Superior temporal gyrus (tissue), 1 donor: ENCODE measurements at regions not wholly inside any gene's neighbourhood (a gene's known extent, or its start where the extent isn't known, plus 50 kb on each side); places are given as distances from the start of the nearest gene placed in this dataset.
"Not testable (repeated sequence)": the region's sequence is repeated elsewhere in the genome, so short reads cannot be mapped to it uniquely, and the experiment has no call there.

Source experiments
- DNase-seq: peaks from one replicate; pipeline ENCODE4 v3.0.0-alpha.2; 2016; ENCODE audit errors: extremely low spot score

- no peak for DNase-seq
Measured at GRCh38 chr3:102329561-102329960, 105.3 kb upstream of the ZPLD1 start.

- no peak for DNase-seq
Measured at GRCh38 chr3:102332205-102332604, 102.6 kb upstream of the ZPLD1 start.

DNA sequence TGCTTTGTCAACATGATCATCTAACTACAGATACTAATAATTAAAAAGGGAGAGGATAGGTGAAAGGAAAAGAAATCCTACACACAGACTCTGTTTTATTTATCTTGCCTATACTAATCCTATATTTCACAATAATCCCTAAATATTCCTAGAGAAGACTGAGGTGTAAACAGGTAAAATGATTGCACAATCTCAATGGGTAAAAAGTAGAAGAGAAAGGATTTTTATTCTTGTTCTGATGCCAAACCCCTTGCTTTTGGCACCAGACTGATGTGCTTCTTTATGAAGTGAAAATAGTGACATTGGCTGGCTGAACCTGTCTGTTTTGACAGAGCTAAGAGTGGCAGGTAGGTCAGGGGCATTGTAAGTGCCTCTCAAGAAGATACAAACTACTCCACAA is 101.9 kb upstream of the ZPLD1 start:
- DNase-seq: no peak

GRCh38 chr3:102336130-102336529 is 98.7 kb upstream of the ZPLD1 start:
- DNase-seq: no peak

- DNase-seq: no peak
Measured at GRCh38 chr3:102339671-102340070, 95.1 kb upstream of the ZPLD1 start.

- DNase-seq: no peak
Measured at GRCh38 chr3:102346897-102347296, 87.9 kb upstream of the ZPLD1 start.

DNA sequence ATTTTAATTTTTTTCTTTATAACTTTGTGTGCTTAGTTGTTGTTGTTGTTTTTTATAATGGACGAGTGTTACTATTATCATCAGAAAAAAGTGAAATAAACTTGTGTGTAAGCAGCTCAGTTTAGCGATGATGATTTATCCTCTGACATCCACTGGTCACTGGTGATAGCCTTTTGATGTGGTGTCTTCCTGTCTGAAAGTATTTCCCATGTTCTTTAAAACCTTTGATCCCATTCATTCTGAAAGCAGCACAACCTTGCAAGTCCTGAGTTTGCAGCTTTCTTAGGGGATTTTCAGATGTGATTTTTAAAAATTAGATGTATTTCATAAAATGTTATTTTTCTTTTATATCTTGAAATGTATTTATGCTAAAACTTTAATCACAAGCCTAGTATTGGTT is 85.9 kb upstream of the ZPLD1 start:
- DNase-seq: no peak

- no peak for DNase-seq
Measured at GRCh38 chr3:102353148-102353547, 81.7 kb upstream of the ZPLD1 start.

DNA sequence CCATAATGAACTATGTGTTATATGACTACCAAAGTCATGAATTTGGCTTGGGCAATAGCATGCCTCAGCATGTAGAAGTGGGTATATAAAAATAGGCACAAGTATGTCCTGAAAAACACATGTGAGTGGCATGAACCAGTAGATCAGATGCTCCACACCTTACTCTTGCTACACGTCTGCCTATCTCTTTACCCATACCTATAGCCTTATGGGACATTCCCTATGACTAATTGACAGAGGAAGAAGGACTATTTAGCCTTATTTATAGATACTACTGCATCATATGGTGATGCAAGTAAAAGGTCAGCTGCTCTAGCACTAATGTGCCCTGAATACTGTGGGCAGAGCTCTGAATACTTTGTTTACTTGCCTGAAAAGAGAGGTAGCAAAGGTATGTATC is 81.0 kb upstream of the ZPLD1 start:
- no peak for DNase-seq

DNA sequence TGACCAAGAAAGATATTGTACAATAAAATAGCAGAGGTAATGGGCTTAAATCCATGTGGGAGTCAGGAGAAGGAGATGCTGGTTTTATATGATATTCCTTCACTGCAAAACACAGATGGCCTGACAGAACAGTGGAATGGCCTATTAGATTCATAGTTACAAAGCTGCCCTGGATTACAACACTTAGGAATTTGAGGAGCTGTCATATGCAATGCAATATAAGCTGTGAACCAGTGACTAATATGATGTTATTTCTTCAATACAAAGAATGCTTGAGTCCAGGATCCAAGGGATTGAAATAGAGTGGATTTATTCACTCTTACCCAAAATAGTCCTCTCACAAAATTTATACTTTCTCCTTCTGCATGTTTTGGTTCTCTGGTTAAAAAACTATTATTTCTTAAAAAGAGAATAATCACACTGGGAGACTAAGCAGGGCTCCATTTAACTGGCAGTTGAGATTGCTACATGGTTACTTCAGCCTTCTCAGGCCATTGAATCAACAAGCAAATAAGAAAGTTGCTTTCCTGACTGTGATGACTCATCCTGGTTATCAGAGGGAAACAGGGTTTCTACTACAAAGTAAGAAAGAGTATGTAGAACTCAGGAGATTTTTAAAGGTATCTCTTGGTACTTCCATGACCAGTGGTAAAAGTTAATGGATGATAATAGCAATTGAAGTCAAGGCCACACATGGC is 79.8 kb upstream of the ZPLD1 start:
- DNase-seq: no peak

DNA sequence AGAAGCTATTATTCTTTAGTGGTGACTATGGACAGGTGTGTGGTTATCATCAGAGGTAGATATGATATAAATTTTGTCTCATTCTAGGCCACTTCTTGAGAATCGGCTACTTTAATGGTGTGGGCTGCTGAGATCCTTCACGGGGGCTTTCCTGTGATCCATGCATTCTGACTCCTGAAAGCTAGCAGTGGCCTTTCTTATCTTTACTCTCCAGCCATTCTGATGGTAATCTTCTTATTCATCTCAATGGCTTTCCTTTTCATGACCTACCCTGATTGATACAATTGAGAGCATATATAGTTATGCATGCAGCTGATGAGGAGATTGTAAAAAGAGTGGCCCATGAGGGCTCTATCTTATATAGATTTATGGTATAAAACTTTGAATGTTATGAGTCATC is 78.3 kb upstream of the ZPLD1 start:
- no peak for DNase-seq

GRCh38 chr3:102357313-102357712 is 77.5 kb upstream of the ZPLD1 start:
- DNase-seq: not testable (repeated sequence)

DNA sequence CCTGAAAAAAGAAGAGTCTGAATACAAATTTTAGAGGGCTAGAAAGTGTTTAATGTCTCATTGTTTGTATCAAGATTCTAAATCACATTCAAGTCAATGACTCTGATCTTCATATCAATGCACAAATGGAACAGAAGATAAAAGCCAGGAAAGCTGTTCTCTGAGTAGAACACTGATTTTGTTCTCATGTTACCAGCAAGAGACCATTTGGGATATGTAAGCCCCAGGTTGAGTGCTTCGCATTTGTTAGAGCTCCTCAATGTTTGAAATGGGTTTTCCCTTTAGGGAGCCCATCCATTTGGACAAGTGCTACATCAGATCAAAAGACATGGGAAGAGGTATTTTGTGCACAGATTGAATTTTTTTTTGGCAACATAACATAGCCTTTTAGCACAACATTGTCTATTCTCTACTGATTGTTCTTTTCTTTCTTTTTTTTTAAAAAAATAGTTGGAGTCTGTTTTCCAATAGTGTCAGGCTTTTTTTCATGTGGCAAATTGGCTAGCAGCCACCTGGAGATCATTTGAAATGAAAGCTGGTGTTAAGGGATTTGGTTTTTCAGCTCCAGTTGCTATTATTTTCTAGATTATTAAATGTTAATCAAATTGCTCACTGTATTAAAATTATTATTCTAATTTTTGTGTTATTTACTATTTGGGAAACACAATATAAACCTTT is 74.5 kb upstream of the ZPLD1 start:
- no peak for DNase-seq

DNA sequence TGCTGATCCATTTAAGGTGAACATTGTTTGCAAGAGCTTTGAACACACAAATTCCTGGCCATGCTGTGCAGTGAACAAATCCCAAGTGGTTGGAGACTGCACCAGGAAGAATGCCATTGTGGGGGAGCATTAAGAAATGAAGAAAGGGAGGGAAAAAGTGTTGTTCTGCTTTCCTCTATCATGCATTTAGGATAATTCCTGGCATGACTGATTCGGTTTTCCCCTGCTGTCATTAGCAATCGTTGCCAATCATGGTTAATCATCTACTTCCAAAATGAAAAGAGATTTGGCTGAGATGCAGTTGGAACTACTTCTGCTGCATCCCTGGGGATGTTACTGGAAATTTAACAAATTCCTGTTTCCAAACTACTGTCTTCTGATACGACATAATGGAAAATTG is 73.7 kb upstream of the ZPLD1 start:
- DNase-seq: no peak

- DNase-seq: not testable (repeated sequence)
Measured at GRCh38 chr3:102366116-102366515, 68.7 kb upstream of the ZPLD1 start.

- DNase-seq: no peak
Measured at GRCh38 chr3:102374863-102375634, 59.8 kb upstream of the ZPLD1 start.

- DNase-seq: no peak
Measured at GRCh38 chr3:102378216-102378615, 56.6 kb upstream of the ZPLD1 start.

DNA sequence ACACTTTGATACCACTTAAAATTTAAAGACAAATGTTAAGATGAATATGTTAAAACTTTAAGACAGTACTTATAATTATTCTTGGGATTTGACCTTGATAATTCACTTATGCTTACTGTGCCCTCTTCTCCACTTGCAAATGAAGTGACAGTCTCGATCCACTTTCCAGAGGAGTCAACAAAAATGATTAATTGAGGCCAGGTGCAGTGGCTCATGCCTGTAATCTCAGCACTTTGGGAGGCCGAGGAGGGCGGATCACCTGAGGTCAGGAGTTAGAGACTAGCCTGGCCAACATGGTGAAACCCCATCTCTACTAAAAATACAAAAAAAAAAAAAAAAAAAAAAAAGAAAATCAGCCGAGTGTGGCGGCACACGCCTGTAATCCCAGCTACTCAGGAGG is 52.6 kb upstream of the ZPLD1 start:
- DNase-seq: not testable (repeated sequence)
